ENCODE measurements at regions not wholly inside any gene's neighbourhood (a gene's known extent, or its start where the extent isn't known, plus 50 kb on each side); places are given as distances from the start of the nearest gene placed in this dataset.

DNA sequence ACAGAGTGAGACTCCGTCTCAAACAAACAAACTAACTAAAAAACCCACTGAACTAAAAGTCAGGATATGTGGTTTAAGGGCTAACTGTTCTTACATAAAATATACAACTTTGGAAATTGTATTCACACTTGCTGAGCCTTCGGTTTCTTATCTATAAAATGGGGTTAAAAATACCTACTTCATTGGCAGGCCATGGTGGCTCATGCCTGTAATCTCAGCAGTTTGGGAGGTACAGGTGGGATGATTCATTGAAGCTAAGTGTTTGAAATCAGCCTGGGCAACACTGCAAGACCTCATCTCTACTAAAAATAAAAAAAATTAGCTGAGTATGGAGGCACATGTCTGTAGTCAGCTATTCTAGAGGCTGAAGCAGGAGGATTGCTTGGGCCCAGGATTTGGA, 115.4 kb upstream of the KLF6 start:
- no peak overlapping the region for H3K27ac Mint-ChIP-seq
- no peak overlapping the region for H3K4me3 Mint-ChIP-seq
- ATAC-seq (ENCODE audit: low read depth) (no peak), DNase-seq (no peak)
- peaks cover 4% of the 10 kb centered on the region for H3K9me3 Mint-ChIP-seq (ENCODE audit: insufficient read depth)
- Histone ChIP-seq H4K20me1 (ENCODE audit: control insufficient read depth, insufficient read depth, low read length, poor library complexity, severe bottlenecking) (no peaks in the 10 kb centered on the region), H3K27me3 (replicated peaks in 1 of 4; ENCODE audit: control extremely low read depth in 1 of 4, control insufficient read depth in 3 of 4, insufficient read depth in 4 of 4, low read length in 3 of 4) (no peaks in the 10 kb centered on the region), H3K9me3 (ENCODE audit: control extremely low read depth in 1 of 3, control insufficient read depth in 2 of 3, insufficient read depth in 1 of 3, low read length in 2 of 3) (peaks cover 0 to 3% (median 0%) of the 10 kb centered on the region in 3 donors), H3K4me1 (ENCODE audit: control insufficient read depth in 2 of 2, insufficient read depth in 2 of 2, low read length in 2 of 2) (peaks cover 47 to 48% of the 10 kb centered on the region in 2 donors), H3K4me2 (replicated peaks; ENCODE audit: low read depth, low read length, poor library complexity, severe bottlenecking) (no peak overlapping the region), H3K9ac (ENCODE audit: low read length) (no peak overlapping the region), H3K27ac (ENCODE audit: low read length in 2 of 2) (no peak overlapping the region), H3K4me3 (ENCODE audit: control extremely low read depth in 1 of 5, extremely low read depth in 1 of 5, insufficient read depth in 1 of 5, low read depth in 2 of 5, low read length in 4 of 5) (no peak overlapping the region), H3K36me3 (replicated peaks in 1 of 2; ENCODE audit: control extremely low read depth in 1 of 2, control insufficient read depth in 1 of 2, extremely low read depth in 1 of 2, insufficient read depth in 2 of 2, low read length in 1 of 2) (no peaks in the 10 kb centered on the region), H3K79me2 (ENCODE audit: control insufficient read depth, insufficient read depth, low read length) (no peaks in the 10 kb centered on the region), H2AFZ (ENCODE audit: insufficient read depth, low read depth, low read length, poor library complexity, severe bottlenecking) (no peak overlapping the region)
- TF ChIP-seq EZH2 (IDR thresholded peaks at IDR 0.05; ENCODE audit: borderline replicate concordance, insufficient read depth, low read depth, low read length, poor library complexity, severe bottlenecking): no peak
- TF ChIP-seq, protein P1, sequence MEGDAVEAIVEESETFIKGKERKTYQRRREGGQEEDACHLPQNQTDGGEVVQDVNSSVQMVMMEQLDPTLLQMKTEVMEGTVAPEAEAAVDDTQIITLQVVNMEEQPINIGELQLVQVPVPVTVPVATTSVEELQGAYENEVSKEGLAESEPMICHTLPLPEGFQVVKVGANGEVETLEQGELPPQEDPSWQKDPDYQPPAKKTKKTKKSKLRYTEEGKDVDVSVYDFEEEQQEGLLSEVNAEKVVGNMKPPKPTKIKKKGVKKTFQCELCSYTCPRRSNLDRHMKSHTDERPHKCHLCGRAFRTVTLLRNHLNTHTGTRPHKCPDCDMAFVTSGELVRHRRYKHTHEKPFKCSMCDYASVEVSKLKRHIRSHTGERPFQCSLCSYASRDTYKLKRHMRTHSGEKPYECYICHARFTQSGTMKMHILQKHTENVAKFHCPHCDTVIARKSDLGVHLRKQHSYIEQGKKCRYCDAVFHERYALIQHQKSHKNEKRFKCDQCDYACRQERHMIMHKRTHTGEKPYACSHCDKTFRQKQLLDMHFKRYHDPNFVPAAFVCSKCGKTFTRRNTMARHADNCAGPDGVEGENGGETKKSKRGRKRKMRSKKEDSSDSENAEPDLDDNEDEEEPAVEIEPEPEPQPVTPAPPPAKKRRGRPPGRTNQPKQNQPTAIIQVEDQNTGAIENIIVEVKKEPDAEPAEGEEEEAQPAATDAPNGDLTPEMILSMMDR (IDR thresholded peaks at IDR 0.05): no peak
- WGBS (ENCODE audit: insufficient coverage): no CpG with 5 or more reads among the region's 2 CpGs
- intact Hi-C loops (cut with micrococcal nuclease): loop anchor here (10.0 kb wide), 1 partner anchor 224 kb away; no protein-coding TSS in a partner anchor
- CTCF ChIA-PET: no interaction called here
- POLR2A ChIA-PET: interaction anchor here (1.1 kb wide), 1 partner anchor 115 kb away, joined by 4 read pairs; the partner anchor contains the start of gene KLF6
- H3K27me3 Mint-ChIP-seq: no peaks in the 10 kb centered on the region
- H3K4me1 Mint-ChIP-seq: peaks cover 40% of the 10 kb centered on the region

- peaks cover 0 to 3% (median 0%) of the 10 kb centered on the region in 3 donors for H3K9me3 ChIP-seq (ENCODE audit: control extremely low read depth in 1 of 3, control insufficient read depth in 2 of 3, insufficient read depth in 1 of 3, low read length in 2 of 3)
- H3K4me2 ChIP-seq (replicated peaks; ENCODE audit: low read depth, low read length, poor library complexity, severe bottlenecking): no peak overlapping the region
- POLR2A ChIA-PET: interaction anchor here (1.8 kb wide), 1 partner anchor 113 kb away, joined by 7 read pairs; the partner anchor contains the start of gene KLF6
- ATAC-seq (ENCODE audit: low read depth) (no peak), DNase-seq (no peak)
- H3K27ac Mint-ChIP-seq: peak overlapping the region; percentile 29
- H3K36me3 ChIP-seq (replicated peaks in 1 of 2; ENCODE audit: control extremely low read depth in 1 of 2, control insufficient read depth in 1 of 2, extremely low read depth in 1 of 2, insufficient read depth in 2 of 2, low read length in 1 of 2): no peaks in the 10 kb centered on the region
- no peaks in the 10 kb centered on the region for H4K20me1 ChIP-seq (ENCODE audit: control insufficient read depth, insufficient read depth, low read length, poor library complexity, severe bottlenecking)
- H3K27ac ChIP-seq (ENCODE audit: low read length in 2 of 2): no peak overlapping the region
- peaks cover 35% of the 10 kb centered on the region for H3K4me1 Mint-ChIP-seq
- CTCF ChIA-PET: interaction anchor here (0.7 kb wide), 1 partner anchor 213 kb away, joined by 3 read pairs; no protein-coding TSS in a partner anchor
- no peaks in the 10 kb centered on the region for H3K27me3 Mint-ChIP-seq
- no peaks in the 10 kb centered on the region for H3K79me2 ChIP-seq (ENCODE audit: control insufficient read depth, insufficient read depth, low read length)
- no peaks in the 10 kb centered on the region for H3K9me3 Mint-ChIP-seq (ENCODE audit: insufficient read depth)
- intact Hi-C loops (cut with micrococcal nuclease): no loop called here
- H3K4me3 ChIP-seq (ENCODE audit: control extremely low read depth in 1 of 5, extremely low read depth in 1 of 5, insufficient read depth in 1 of 5, low read depth in 2 of 5, low read length in 4 of 5): no peak overlapping the region
- TF ChIP-seq, protein P1 (IDR thresholded peaks at IDR 0.05): no peak
- no peak for TF ChIP-seq EZH2 (IDR thresholded peaks at IDR 0.05; ENCODE audit: borderline replicate concordance, insufficient read depth, low read depth, low read length, poor library complexity, severe bottlenecking)
- H3K4me3 Mint-ChIP-seq: no peak overlapping the region
- peaks cover 32 to 37% of the 10 kb centered on the region in 2 donors for H3K4me1 ChIP-seq (ENCODE audit: control insufficient read depth in 2 of 2, insufficient read depth in 2 of 2, low read length in 2 of 2)
- H3K27me3 ChIP-seq (replicated peaks in 1 of 4; ENCODE audit: control extremely low read depth in 1 of 4, control insufficient read depth in 3 of 4, insufficient read depth in 4 of 4, low read length in 3 of 4): no peaks in the 10 kb centered on the region
- no peak overlapping the region for H3K9ac ChIP-seq (ENCODE audit: low read length)
- 96% methylated on average over 4 of the region's 4 CpGs for WGBS (ENCODE audit: insufficient coverage)
- no peak overlapping the region for H2AFZ ChIP-seq (ENCODE audit: insufficient read depth, low read depth, low read length, poor library complexity, severe bottlenecking)
These were observed 113.8 kb upstream of the KLF6 start for GRCh38 chr10:3898821-3899220.

Data from B cell (primary cell).